ENCODE measurements at regions not wholly inside any gene's neighbourhood (a gene's known extent, or its start where the extent isn't known, plus 50 kb on each side); places are given as distances from the start of the nearest gene placed in this dataset.
"Not testable (repeated sequence)": the region's sequence is repeated elsewhere in the genome, so short reads cannot be mapped to it uniquely, and the experiment has no call there.

GRCh38 chr9:97248252-97248651, 59.2 kb upstream of the CCDC180 start:
- not testable (repeated sequence) for DNase-seq

GRCh38 chr9:97243606-97244005, 63.9 kb upstream of the CCDC180 start:
- no peak for DNase-seq

- not testable (repeated sequence) for DNase-seq
Measured at GRCh38 chr9:97241430-97241829, 66.0 kb upstream of the CCDC180 start.

GRCh38 chr9:97237951-97238889, 69.2 kb upstream of the CCDC180 start:
- peak; percentile 81 for DNase-seq

GRCh38 chr9:97237311-97237786, 70.1 kb upstream of the CCDC180 start:
- DNase-seq: no peak

GRCh38 chr9:97233009-97233400, 74.5 kb upstream of the CCDC180 start:
- not testable (repeated sequence) for DNase-seq

GRCh38 chr9:97232060-97233008, 75.1 kb upstream of the CCDC180 start:
- not testable (repeated sequence) for DNase-seq

GRCh38 chr9:97222393-97222792, 85.1 kb upstream of the CCDC180 start:
- not testable (repeated sequence) for DNase-seq

GRCh38 chr9:97221478-97222355, 85.7 kb upstream of the CCDC180 start:
- peak; percentile 44 for DNase-seq

- no peak for DNase-seq
Measured at GRCh38 chr9:97220894-97221477, 86.5 kb upstream of the CCDC180 start.

GRCh38 chr9:97220396-97220795, 87.1 kb upstream of the CCDC180 start:
- not testable (repeated sequence) for DNase-seq

- not testable (repeated sequence) for DNase-seq
Measured at GRCh38 chr9:97219443-97220140, 87.9 kb upstream of the CCDC180 start.

GRCh38 chr9:97215127-97215526, 92.3 kb upstream of the CCDC180 start:
- not testable (repeated sequence) for DNase-seq

- not testable (repeated sequence) for DNase-seq
Measured at GRCh38 chr9:97214556-97214955, 92.9 kb upstream of the CCDC180 start.

GRCh38 chr9:97199683-97200082, 107.8 kb upstream of the CCDC180 start:
- DNase-seq: not testable (repeated sequence)

GRCh38 chr9:97193767-97194166, 113.7 kb upstream of the CCDC180 start:
- not testable (repeated sequence) for DNase-seq

GRCh38 chr9:97188545-97188944, 118.9 kb upstream of the CCDC180 start:
- DNase-seq: no peak

GRCh38 chr9:97187706-97188105, 119.8 kb upstream of the CCDC180 start:
- not testable (repeated sequence) for DNase-seq

- DNase-seq: no peak
Measured at GRCh38 chr9:97186493-97186892, 121.0 kb upstream of the CCDC180 start.

- not testable (repeated sequence) for DNase-seq
Measured at GRCh38 chr9:97182532-97182931, 124.9 kb upstream of the CCDC180 start.

- no peak for DNase-seq
Measured at GRCh38 chr9:97179616-97180015, 127.8 kb upstream of the CCDC180 start.
